SHP77 treated with DMSO at 0.1 percent for 48 hours (cell line): ENCODE measurements at regions not wholly inside any gene's neighbourhood (a gene's known extent, or its start where the extent isn't known, plus 50 kb on each side); places are given as distances from the start of the nearest gene placed in this dataset.

Experiments used
- DNase-seq: peaks from one replicate; lab custom pipeline; 2025; lab: John Stamatoyannopoulos, UW

GRCh38 chr6:44500074-44500473 lies 112.6 kb downstream of the CDC5L start:
- DNase-seq = no peak

- DNase-seq = no peak
Measured at GRCh38 chr6:44503471-44503870, 116.0 kb downstream of the CDC5L start.

- DNase-seq = no peak
Measured at GRCh38 chr6:44504301-44504791, 116.8 kb downstream of the CDC5L start.

- no peak for DNase-seq
Measured at GRCh38 chr6:44505751-44506150, 118.2 kb downstream of the CDC5L start.

GRCh38 chr6:44507014-44507413 lies 119.5 kb downstream of the CDC5L start:
- DNase-seq = no peak

- DNase-seq = no peak
Measured at GRCh38 chr6:44508646-44509045, 121.1 kb downstream of the CDC5L start.

- DNase-seq = no peak
Measured at GRCh38 chr6:44511126-44511525, 123.6 kb downstream of the CDC5L start.

GRCh38 chr6:44512868-44513741 lies 125.6 kb downstream of the CDC5L start:
- DNase-seq = no peak

- DNase-seq = no peak
Measured at GRCh38 chr6:44514085-44514484, 126.6 kb downstream of the CDC5L start.

GRCh38 chr6:44514576-44515193 lies 127.2 kb downstream of the CDC5L start:
- no peak for DNase-seq

- no peak for DNase-seq
Measured at GRCh38 chr6:44522871-44523270, 135.4 kb downstream of the CDC5L start.

- no peak for DNase-seq
Measured at GRCh38 chr6:44524476-44525227, 137.1 kb downstream of the CDC5L start.

GRCh38 chr6:44525761-44526351 lies 138.3 kb downstream of the CDC5L start:
- no peak for DNase-seq

- no peak for DNase-seq
Measured at GRCh38 chr6:44527181-44527580, 139.7 kb downstream of the CDC5L start.

GRCh38 chr6:44527583-44528369 lies 140.3 kb downstream of the CDC5L start:
- DNase-seq = no peak

GRCh38 chr6:44528370-44528644 lies 140.8 kb downstream of the CDC5L start:
- no peak for DNase-seq

- DNase-seq = no peak
Measured at GRCh38 chr6:44528716-44529115, 141.2 kb downstream of the CDC5L start.

- no peak for DNase-seq
Measured at GRCh38 chr6:44529146-44529905, 141.8 kb downstream of the CDC5L start.

- DNase-seq = no peak
Measured at GRCh38 chr6:44530209-44530909, 142.9 kb downstream of the CDC5L start.

- no peak for DNase-seq
Measured at GRCh38 chr6:44530910-44531234, 143.4 kb downstream of the CDC5L start.
